HG03521 (cell line): ENCODE measurements at regions not wholly inside any gene's neighbourhood (a gene's known extent, or its start where the extent isn't known, plus 50 kb on each side); places are given as distances from the start of the nearest gene placed in this dataset.
"Not testable (repeated sequence)": the region's sequence is repeated elsewhere in the genome, so short reads cannot be mapped to it uniquely, and the experiment has no call there.

Source experiments
- ATAC-seq: cut with Tn5 transposase; IDR thresholded peaks from one replicate; pipeline ENCODE4 v1.9.1; 2021; ENCODE audit warnings: mild to moderate bottlenecking, moderate library complexity; ENCODE audit not compliant: unreplicated experiment

GRCh38 chr6:56724455-56724854, 81.8 kb upstream of the DST start:
- no peak for ATAC-seq

GRCh38 chr6:56720882-56721281, 78.2 kb upstream of the DST start:
- no peak for ATAC-seq

GRCh38 chr6:56720202-56720601, 77.5 kb upstream of the DST start:
- ATAC-seq = not testable (repeated sequence)

- ATAC-seq = not testable (repeated sequence)
These were observed 76.8 kb upstream of the DST start for GRCh38 chr6:56719315-56720058.

- ATAC-seq = no peak
These were observed 75.5 kb upstream of the DST start for GRCh38 chr6:56718236-56718635.

- ATAC-seq = no peak
These were observed 73.5 kb upstream of the DST start for GRCh38 chr6:56716229-56716628.

- no peak for ATAC-seq
These were observed 73.1 kb upstream of the DST start for GRCh38 chr6:56715741-56716140.

GRCh38 chr6:56714982-56715456, 72.3 kb upstream of the DST start:
- no peak for ATAC-seq

- ATAC-seq = no peak
These were observed 71.6 kb upstream of the DST start for GRCh38 chr6:56714273-56714672.

- no peak for ATAC-seq
These were observed 70.6 kb upstream of the DST start for GRCh38 chr6:56713254-56713672.

GRCh38 chr6:56710967-56711366, 68.3 kb upstream of the DST start:
- ATAC-seq = no peak

- ATAC-seq = no peak
These were observed 67.0 kb upstream of the DST start for GRCh38 chr6:56709650-56710049.

- no peak for ATAC-seq
These were observed 66.3 kb upstream of the DST start for GRCh38 chr6:56708810-56709597.

- ATAC-seq = no peak
These were observed 64.5 kb upstream of the DST start for GRCh38 chr6:56706981-56707726.

- no peak for ATAC-seq
These were observed 56.5 kb upstream of the DST start for GRCh38 chr6:56699066-56699654.

GRCh38 chr6:56695702-56696101, 53.0 kb upstream of the DST start:
- ATAC-seq = no peak

GRCh38 chr6:56694002-56694401, 51.3 kb upstream of the DST start:
- no peak for ATAC-seq

- ATAC-seq = no peak
These were observed 50.5 kb upstream of the DST start for GRCh38 chr6:56693246-56693607.

GRCh38 chr6:56692523-56693245, 50.0 kb upstream of the DST start:
- no peak for ATAC-seq
